ENCODE measurements at regions not wholly inside any gene's neighbourhood (a gene's known extent, or its start where the extent isn't known, plus 50 kb on each side); places are given as distances from the start of the nearest gene placed in this dataset.

- WGBS: 88% methylated on average over 2 of the region's 2 CpGs
- Histone ChIP-seq H3K27ac (no peak overlapping the region), H3K27me3 (no peaks in the 10 kb centered on the region), H3K36me3 (no peaks in the 10 kb centered on the region), H3K9me3 (no peaks in the 10 kb centered on the region), H3K4me3 (no peak overlapping the region), H3K4me1 (no peaks in the 10 kb centered on the region)
- TF ChIP-seq CTCF (IDR thresholded peaks at IDR 0.05) (no peak), EP300 (IDR thresholded peaks at IDR 0.05) (no peak), POLR2AphosphoS5 (IDR thresholded peaks at IDR 0.05) (no peak), POLR2A (IDR thresholded peaks at IDR 0.05) (no peak)
- no peak for DNase-seq (ENCODE audit: low spot score in 2 of 2)
Observed at GRCh38 chr5:118728191-118728590, 260.2 kb downstream of the DTWD2 start.

DNA sequence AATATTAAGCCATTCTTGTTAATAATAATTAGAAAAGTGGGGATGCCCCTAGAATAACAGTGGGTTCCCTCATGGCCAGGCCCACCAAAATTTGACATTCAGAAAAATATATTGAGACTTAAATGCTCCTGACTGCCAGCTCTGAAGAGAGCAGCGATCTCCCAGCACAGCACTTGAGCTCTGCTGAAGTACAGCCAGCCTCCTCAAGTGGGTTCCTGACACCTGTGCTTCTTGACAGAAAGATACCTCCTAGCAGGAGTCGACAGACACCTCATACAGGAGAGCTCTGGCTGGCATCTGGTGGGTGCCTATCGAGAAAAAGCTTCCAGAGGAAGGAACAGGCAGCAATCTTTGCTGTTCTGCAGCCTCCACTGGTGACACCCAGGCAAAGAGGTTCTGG is 261.5 kb downstream of the DTWD2 start:
- Histone ChIP-seq H3K27me3 (no peaks in the 10 kb centered on the region), H3K4me1 (no peaks in the 10 kb centered on the region), H3K9me3 (no peaks in the 10 kb centered on the region), H3K4me3 (no peak overlapping the region), H3K27ac (no peak overlapping the region), H3K36me3 (no peaks in the 10 kb centered on the region)
- WGBS: 83% methylated on average over 3 of the region's 3 CpGs
- no peak for TF ChIP-seq CTCF (IDR thresholded peaks at IDR 0.05)
- TF ChIP-seq EP300 (IDR thresholded peaks at IDR 0.05): no peak
- no peak for TF ChIP-seq POLR2AphosphoS5 (IDR thresholded peaks at IDR 0.05)
- no peak for DNase-seq (ENCODE audit: low spot score in 2 of 2)

- H3K27me3 ChIP-seq: no peaks in the 10 kb centered on the region
Observed at GRCh38 chr5:118723021-118723338, 265.4 kb downstream of the DTWD2 start.

GRCh38 chr5:118722122-118723020 is 266.0 kb downstream of the DTWD2 start:
- H3K4me3 ChIP-seq: no peak overlapping the region
- DNase-seq (ENCODE audit: low spot score in 2 of 2): no peak
- TF ChIP-seq POLR2A (IDR thresholded peaks at IDR 0.05) (no peak), POLR2AphosphoS5 (IDR thresholded peaks at IDR 0.05) (no peak), CTCF (IDR thresholded peaks at IDR 0.05) (no peak), EP300 (IDR thresholded peaks at IDR 0.05) (no peak)
- no peaks in the 10 kb centered on the region for H3K4me1 ChIP-seq
- WGBS: 96% methylated on average over 7 of the region's 7 CpGs
- H3K9me3 ChIP-seq: no peaks in the 10 kb centered on the region
- no peaks in the 10 kb centered on the region for H3K27me3 ChIP-seq
- H3K27ac ChIP-seq: no peak overlapping the region
- H3K36me3 ChIP-seq: no peaks in the 10 kb centered on the region

More at GRCh38 chr5:118723021-118723338, 265.4 kb downstream of the DTWD2 start:
- DNase-seq (ENCODE audit: low spot score in 2 of 2): no peak
- Histone ChIP-seq H3K4me3 (no peak overlapping the region), H3K36me3 (no peaks in the 10 kb centered on the region), H3K4me1 (no peaks in the 10 kb centered on the region), H3K27ac (no peak overlapping the region), H3K9me3 (no peaks in the 10 kb centered on the region)
- TF ChIP-seq POLR2AphosphoS5 (IDR thresholded peaks at IDR 0.05): no peak
- no peak for TF ChIP-seq POLR2A (IDR thresholded peaks at IDR 0.05)
- no peak for TF ChIP-seq CTCF (IDR thresholded peaks at IDR 0.05)
- no peak for TF ChIP-seq EP300 (IDR thresholded peaks at IDR 0.05)

- H3K4me3 ChIP-seq: no peak overlapping the region
- H3K4me1 ChIP-seq: no peaks in the 10 kb centered on the region
- H3K9me3 ChIP-seq: no peaks in the 10 kb centered on the region
- WGBS: 93% methylated on average over 1 of the region's 1 CpG
- H3K36me3 ChIP-seq: no peaks in the 10 kb centered on the region
- DNase-seq (ENCODE audit: low spot score in 2 of 2): no peak
- TF ChIP-seq EP300 (IDR thresholded peaks at IDR 0.05) (no peak), CTCF (IDR thresholded peaks at IDR 0.05) (no peak)
- no peak overlapping the region for H3K27ac ChIP-seq
- no peaks in the 10 kb centered on the region for H3K27me3 ChIP-seq
Observed at GRCh38 chr5:118711727-118712126, 276.6 kb downstream of the DTWD2 start.
